SK-N-MC (cell line): ENCODE measurements at regions not wholly inside any gene's neighbourhood (a gene's known extent, or its start where the extent isn't known, plus 50 kb on each side); places are given as distances from the start of the nearest gene placed in this dataset.

Source experiments
- DNase-seq: peaks from one replicate; pipeline ENCODE4 v3.0.0-alpha.2; 2011; ENCODE audit warnings: low read depth, low spot score
- H3K27ac ChIP-seq: fragments of 200-600 bp; sonication (generic); 2 replicates; pipeline ENCODE4 v1.5.1; 2016; ENCODE audit warnings: mixed run types
- H3K36me3 ChIP-seq: fragments of 200-600 bp; sonication (generic); 2 replicates; pipeline ENCODE4 v1.6.1; 2017; ENCODE audit warnings: antibody characterized with exemption, low read length, mixed read lengths; ENCODE audit not compliant: insufficient read depth
- H3K4me3 ChIP-seq: fragments of 200-600 bp; sonication (generic); 2 replicates; pipeline ENCODE4 v1.5.1; 2016
- H3K9ac ChIP-seq: fragments of 200-600 bp; sonication (generic); 2 replicates; pipeline ENCODE4 v1.8.0; 2017; ENCODE audit warnings: mixed run types, mixed read lengths; ENCODE audit not compliant: insufficient read length
- H3K9me3 ChIP-seq: fragments of 200-600 bp; sonication (generic); 2 replicates; pipeline ENCODE4 v1.6.1; 2017; ENCODE audit warnings: low read depth, mild to moderate bottlenecking, antibody characterized with exemption, low read length, moderate library complexity, mixed read lengths
- EZH2 ChIP-seq: fragments of 200-600 bp; sonication (generic); IDR thresholded peaks from one replicate; pipeline ENCODE4 v1.6.1; 2017; ENCODE audit warnings: antibody characterized with exemption
- FOXP2 ChIP-seq: optimal IDR thresholded peaks from 2 replicates; pipeline ENCODE3; 2011; ENCODE audit warnings: mild to moderate bottlenecking, moderate library complexity; ENCODE audit not compliant: insufficient read depth; ENCODE audit errors: extremely low read length, control extremely low read depth
- POLR2AphosphoS5 ChIP-seq: IDR thresholded peaks from 2 replicates; pipeline ENCODE4 v1.6.1; 2012; ENCODE audit warnings: mild to moderate bottlenecking, low read depth, low read length, borderline replicate concordance

GRCh38 chr18:64888956-64889355 lies 740.1 kb upstream of the LINC00305 start:
- no peak overlapping the region for H3K9ac ChIP-seq
- TF ChIP-seq EZH2 (no peak), FOXP2 (no peak), POLR2AphosphoS5 (no peak)
- no peak for DNase-seq

GRCh38 chr18:64886995-64887394 lies 738.1 kb upstream of the LINC00305 start:
- H3K27ac ChIP-seq = no peak overlapping the region
- H3K4me3 ChIP-seq = no peak overlapping the region
- no peaks in the 10 kb centered on the region for H3K9me3 ChIP-seq
- no peak overlapping the region for H3K9ac ChIP-seq
- no peaks in the 10 kb centered on the region for H3K36me3 ChIP-seq
- DNase-seq = no peak
- TF ChIP-seq EZH2 (no peak), POLR2AphosphoS5 (no peak), FOXP2 (no peak)

More at GRCh38 chr18:64888956-64889355, 740.1 kb upstream of the LINC00305 start:
- H3K4me3 ChIP-seq = no peak overlapping the region
- H3K27ac ChIP-seq = no peak overlapping the region
- no peaks in the 10 kb centered on the region for H3K36me3 ChIP-seq
- H3K9me3 ChIP-seq = no peaks in the 10 kb centered on the region

- Histone ChIP-seq H3K36me3 (no peaks in the 10 kb centered on the region), H3K27ac (no peak overlapping the region), H3K9me3 (no peaks in the 10 kb centered on the region), H3K4me3 (no peak overlapping the region), H3K9ac (no peak overlapping the region)
- no peak for TF ChIP-seq EZH2
- TF ChIP-seq FOXP2 = no peak
- no peak for TF ChIP-seq POLR2AphosphoS5
- no peak for DNase-seq
Observed at GRCh38 chr18:64882896-64883295, 734.0 kb upstream of the LINC00305 start.

DNA sequence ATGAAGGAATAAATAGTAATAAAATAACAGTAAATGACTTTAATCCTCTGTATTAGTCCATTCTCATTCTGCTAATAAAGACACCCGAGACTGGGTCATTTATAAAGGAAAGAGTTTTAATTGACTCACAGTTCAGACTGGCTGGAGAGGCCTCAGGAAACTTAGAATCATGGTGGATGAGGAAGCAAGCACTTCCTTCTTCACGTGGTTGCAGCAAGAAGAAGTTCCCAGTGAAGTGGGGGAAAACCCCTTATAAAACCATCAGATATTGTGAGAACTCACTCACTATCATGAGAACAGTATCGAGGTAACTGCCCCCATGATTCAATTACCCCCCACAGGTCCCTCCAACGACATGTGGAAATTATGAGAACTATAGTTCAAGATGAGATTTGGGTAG lies 727.9 kb upstream of the LINC00305 start:
- Histone ChIP-seq H3K4me3 (no peak overlapping the region), H3K27ac (no peak overlapping the region), H3K9ac (no peak overlapping the region), H3K9me3 (no peaks in the 10 kb centered on the region), H3K36me3 (no peaks in the 10 kb centered on the region)
- no peak for DNase-seq
- TF ChIP-seq EZH2 = no peak
- TF ChIP-seq FOXP2 = no peak
- no peak for TF ChIP-seq POLR2AphosphoS5

DNA sequence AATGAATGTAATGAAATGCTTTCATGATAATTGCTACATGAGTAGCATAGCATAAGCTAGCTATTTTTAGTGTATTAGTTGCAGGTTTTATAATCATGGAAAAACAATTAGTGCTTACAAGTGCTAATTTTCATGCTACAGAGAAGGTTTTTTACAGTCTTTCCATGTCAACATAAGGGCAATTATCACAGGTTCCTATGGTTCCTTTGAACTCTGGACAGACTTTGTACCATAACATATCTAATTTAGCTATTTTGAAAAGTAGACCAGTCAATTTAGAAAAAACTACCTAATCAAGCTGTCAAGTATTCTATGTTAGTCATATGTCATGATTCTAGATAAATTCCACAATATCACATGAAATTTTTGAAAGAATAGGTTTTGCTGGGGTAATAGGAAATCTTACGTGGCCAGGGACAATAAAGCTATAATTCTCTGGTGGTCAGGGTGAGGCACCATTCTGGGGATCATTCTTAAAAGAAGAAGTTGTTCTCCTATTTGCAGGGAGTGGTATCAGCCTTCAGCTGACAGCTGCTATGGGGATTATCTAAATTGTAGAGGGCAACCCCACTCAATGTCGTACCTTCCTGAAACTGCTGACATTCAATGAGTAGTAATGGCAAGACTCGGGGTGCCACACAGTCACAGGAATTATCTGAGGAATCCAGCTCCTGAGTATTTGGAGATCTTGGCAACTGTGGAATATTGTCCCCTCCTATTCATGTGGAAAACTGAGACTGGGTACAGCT lies 724.0 kb upstream of the LINC00305 start:
- no peak for DNase-seq
- TF ChIP-seq POLR2AphosphoS5 (no peak), FOXP2 (no peak), EZH2 (no peak)
- no peak overlapping the region for H3K27ac ChIP-seq

GRCh38 chr18:64854112-64854511 lies 705.2 kb upstream of the LINC00305 start:
- no peak for DNase-seq
- H3K36me3 ChIP-seq = no peaks in the 10 kb centered on the region
- H3K9me3 ChIP-seq = no peaks in the 10 kb centered on the region
- no peak overlapping the region for H3K9ac ChIP-seq
- TF ChIP-seq FOXP2 (no peak), POLR2AphosphoS5 (no peak), EZH2 (no peak)
- H3K27ac ChIP-seq = no peak overlapping the region
- no peak overlapping the region for H3K4me3 ChIP-seq

More for the DNA sequence above, 724.0 kb upstream of the LINC00305 start:
- Histone ChIP-seq H3K4me3 (no peak overlapping the region), H3K9ac (no peak overlapping the region), H3K9me3 (no peaks in the 10 kb centered on the region), H3K36me3 (no peaks in the 10 kb centered on the region)

DNA sequence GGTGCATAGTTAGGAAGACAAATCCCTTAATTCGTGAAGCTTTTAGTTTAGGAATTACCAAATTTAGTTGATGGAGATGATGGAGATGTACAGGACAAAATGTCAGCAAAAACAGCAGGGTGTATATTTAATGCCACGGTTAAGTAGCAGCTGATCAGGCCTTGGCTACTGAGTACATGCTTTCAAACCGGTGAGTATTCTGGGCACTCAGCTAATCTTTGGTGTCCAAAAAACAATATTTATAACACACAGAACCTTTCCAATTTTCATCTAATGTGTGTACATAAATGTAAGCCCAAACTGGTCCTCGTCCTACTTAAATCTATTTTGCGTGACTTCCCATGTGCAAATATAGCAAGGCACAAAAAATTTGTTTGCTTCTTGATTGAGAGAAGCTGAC lies 703.4 kb upstream of the LINC00305 start:
- TF ChIP-seq FOXP2 = no peak
- TF ChIP-seq EZH2 = no peak
- no peak for TF ChIP-seq POLR2AphosphoS5
- Histone ChIP-seq H3K4me3 (no peak overlapping the region), H3K9me3 (no peaks in the 10 kb centered on the region), H3K36me3 (no peaks in the 10 kb centered on the region), H3K9ac (no peak overlapping the region), H3K27ac (no peak overlapping the region)
- DNase-seq = no peak

GRCh38 chr18:64851726-64852125 lies 702.8 kb upstream of the LINC00305 start:
- no peaks in the 10 kb centered on the region for H3K9me3 ChIP-seq
- no peak overlapping the region for H3K4me3 ChIP-seq
- DNase-seq = no peak
- no peak overlapping the region for H3K27ac ChIP-seq
- no peak overlapping the region for H3K9ac ChIP-seq
- no peaks in the 10 kb centered on the region for H3K36me3 ChIP-seq
- TF ChIP-seq EZH2 = no peak

DNA sequence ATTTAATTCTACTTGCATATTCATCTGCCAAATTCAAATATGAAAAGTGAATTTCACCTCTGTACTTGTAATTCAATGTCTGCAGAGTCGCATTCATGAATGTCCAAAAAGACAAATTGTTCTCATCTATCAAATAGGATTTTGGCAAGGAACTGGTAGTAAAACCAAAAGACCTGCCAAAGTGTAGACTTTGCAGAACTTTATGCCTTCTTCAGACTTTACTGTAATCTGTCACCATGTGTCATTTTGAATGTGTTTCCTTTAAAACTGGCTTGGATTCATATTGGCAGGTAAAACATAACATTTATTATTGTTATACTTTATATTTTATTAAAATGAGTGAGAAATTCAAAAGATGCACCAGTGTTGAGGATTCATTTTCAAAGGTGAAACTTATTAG lies 701.9 kb upstream of the LINC00305 start:
- TF ChIP-seq FOXP2 = no peak
- TF ChIP-seq EZH2 = no peak
- TF ChIP-seq POLR2AphosphoS5 = no peak
- H3K36me3 ChIP-seq = no peaks in the 10 kb centered on the region
- no peaks in the 10 kb centered on the region for H3K9me3 ChIP-seq
- no peak overlapping the region for H3K9ac ChIP-seq
- no peak overlapping the region for H3K27ac ChIP-seq
- H3K4me3 ChIP-seq = no peak overlapping the region
- DNase-seq = no peak
